ENCODE measurements at regions not wholly inside any gene's neighbourhood (a gene's known extent, or its start where the extent isn't known, plus 50 kb on each side); places are given as distances from the start of the nearest gene placed in this dataset.

- in situ Hi-C loops (cut with HindIII; ENCODE audit: low sequenced_read_pairs), result no loop called here
These were observed 536.3 kb downstream of the CDH26 start for GRCh38 chr20:60494476-60494875.

GRCh38 chr20:60497298-60498035 is 539.2 kb downstream of the CDH26 start:
- in situ Hi-C loops (cut with HindIII; ENCODE audit: low sequenced_read_pairs), result no loop called here

GRCh38 chr20:60500038-60500701 is 541.9 kb downstream of the CDH26 start:
- in situ Hi-C loops (cut with HindIII; ENCODE audit: low sequenced_read_pairs), result no loop called here

- in situ Hi-C loops (cut with HindIII; ENCODE audit: low sequenced_read_pairs), result no loop called here
These were observed 542.8 kb downstream of the CDH26 start for GRCh38 chr20:60501048-60501447.

- in situ Hi-C loops (cut with HindIII; ENCODE audit: low sequenced_read_pairs), result no loop called here
These were observed 544.7 kb downstream of the CDH26 start for GRCh38 chr20:60502881-60503280.

- in situ Hi-C loops (cut with HindIII; ENCODE audit: low sequenced_read_pairs), result no loop called here
These were observed 547.2 kb downstream of the CDH26 start for GRCh38 chr20:60505423-60505822.

GRCh38 chr20:60506061-60506460 is 547.8 kb downstream of the CDH26 start:
- in situ Hi-C loops (cut with HindIII; ENCODE audit: low sequenced_read_pairs), result no loop called here

- in situ Hi-C loops (cut with HindIII; ENCODE audit: low sequenced_read_pairs), result no loop called here
These were observed 549.0 kb downstream of the CDH26 start for GRCh38 chr20:60507087-60507694.

GRCh38 chr20:60509407-60509806 is 551.2 kb downstream of the CDH26 start:
- in situ Hi-C loops (cut with HindIII; ENCODE audit: low sequenced_read_pairs), result no loop called here

- in situ Hi-C loops (cut with HindIII; ENCODE audit: low sequenced_read_pairs), result no loop called here
These were observed 552.1 kb downstream of the CDH26 start for GRCh38 chr20:60510356-60510755.

GRCh38 chr20:60512443-60512842 is 554.2 kb downstream of the CDH26 start:
- in situ Hi-C loops (cut with HindIII; ENCODE audit: low sequenced_read_pairs), result no loop called here

- in situ Hi-C loops (cut with HindIII; ENCODE audit: low sequenced_read_pairs), result no loop called here
These were observed 554.9 kb downstream of the CDH26 start for GRCh38 chr20:60513141-60513540.

- in situ Hi-C loops (cut with HindIII; ENCODE audit: low sequenced_read_pairs), result no loop called here
These were observed 558.2 kb downstream of the CDH26 start for GRCh38 chr20:60516442-60516841.

GRCh38 chr20:60518022-60518421 is 559.8 kb downstream of the CDH26 start:
- in situ Hi-C loops (cut with HindIII; ENCODE audit: low sequenced_read_pairs), result no loop called here

- in situ Hi-C loops (cut with HindIII; ENCODE audit: low sequenced_read_pairs), result no loop called here
These were observed 567.2 kb downstream of the CDH26 start for GRCh38 chr20:60525397-60525796.

- in situ Hi-C loops (cut with HindIII; ENCODE audit: low sequenced_read_pairs), result no loop called here
These were observed 569.4 kb downstream of the CDH26 start for GRCh38 chr20:60527656-60528055.

GRCh38 chr20:60528141-60528540 is 569.9 kb downstream of the CDH26 start:
- in situ Hi-C loops (cut with HindIII; ENCODE audit: low sequenced_read_pairs), result no loop called here

- in situ Hi-C loops (cut with HindIII; ENCODE audit: low sequenced_read_pairs), result no loop called here
These were observed 570.9 kb downstream of the CDH26 start for GRCh38 chr20:60529149-60529548.

- in situ Hi-C loops (cut with HindIII; ENCODE audit: low sequenced_read_pairs), result no loop called here
These were observed 577.0 kb downstream of the CDH26 start for GRCh38 chr20:60535211-60535610.

- in situ Hi-C loops (cut with HindIII; ENCODE audit: low sequenced_read_pairs), result no loop called here
These were observed 582.4 kb downstream of the CDH26 start for GRCh38 chr20:60540591-60540990.

- in situ Hi-C loops (cut with HindIII; ENCODE audit: low sequenced_read_pairs), result no loop called here
These were observed 583.8 kb downstream of the CDH26 start for GRCh38 chr20:60541991-60542390.

- in situ Hi-C loops (cut with HindIII; ENCODE audit: low sequenced_read_pairs), result no loop called here
These were observed 585.4 kb downstream of the CDH26 start for GRCh38 chr20:60543598-60543997.

All from DLD1 (cell line).